HG03457 (cell line): ENCODE measurements at regions not wholly inside any gene's neighbourhood (a gene's known extent, or its start where the extent isn't known, plus 50 kb on each side); places are given as distances from the start of the nearest gene placed in this dataset.
"Not testable (repeated sequence)": the region's sequence is repeated elsewhere in the genome, so short reads cannot be mapped to it uniquely, and the experiment has no call there.

Source experiments
- ATAC-seq: cut with Tn5 transposase; IDR thresholded peaks from one replicate; pipeline ENCODE4 v1.9.1; 2021; ENCODE audit warnings: moderate number of reproducible peaks; ENCODE audit not compliant: unreplicated experiment

DNA sequence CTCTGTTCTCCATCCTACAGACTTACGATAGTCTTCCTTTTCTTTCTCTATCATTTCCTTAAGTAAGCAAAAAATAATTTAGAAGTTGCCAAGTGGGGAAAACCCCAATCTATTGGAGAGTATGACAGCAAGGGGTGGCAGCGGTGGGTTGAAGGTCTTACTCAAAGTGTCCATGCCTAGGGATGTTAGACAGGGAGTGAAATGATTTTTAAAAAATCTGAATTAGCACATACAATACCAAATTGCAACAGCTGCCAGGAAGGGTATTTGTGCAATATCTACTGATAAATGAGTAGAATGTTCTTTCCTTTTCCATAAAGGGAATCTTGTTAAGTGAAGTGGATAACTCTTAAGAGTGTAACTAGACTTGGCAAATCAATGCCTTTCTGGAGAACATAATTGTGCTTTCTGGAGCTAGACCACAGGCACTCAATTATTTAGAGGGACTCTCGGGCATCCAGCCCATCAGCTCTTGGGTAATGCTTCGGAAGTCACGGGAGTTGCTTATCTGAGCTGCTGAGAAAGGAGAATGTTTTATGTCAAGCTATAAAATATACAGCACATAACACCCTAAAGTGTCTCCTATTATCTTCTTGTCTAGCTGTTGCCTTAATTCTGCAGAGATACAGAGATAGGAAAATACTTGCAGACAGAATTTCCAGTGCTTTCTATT, 151.5 kb downstream of the KCNJ2 start:
- no peak for ATAC-seq

DNA sequence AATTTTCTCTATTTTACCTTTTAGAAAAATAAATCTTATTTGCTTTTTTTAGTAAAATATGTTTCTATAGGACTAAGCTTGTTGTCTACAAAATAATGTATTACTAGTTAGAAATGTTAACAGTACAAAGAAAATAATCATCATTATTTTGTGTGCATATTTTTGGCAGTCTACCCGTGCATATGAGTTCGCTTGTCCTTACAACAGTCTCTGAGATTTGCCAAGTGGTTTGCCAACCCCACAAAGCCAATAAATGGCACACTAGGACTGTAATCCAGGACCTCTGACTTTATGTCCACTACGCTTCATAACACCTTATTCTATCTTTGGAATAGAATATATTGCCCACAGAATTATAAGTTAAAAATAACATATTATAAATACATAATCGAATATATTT, 152.0 kb downstream of the KCNJ2 start:
- no peak for ATAC-seq

DNA sequence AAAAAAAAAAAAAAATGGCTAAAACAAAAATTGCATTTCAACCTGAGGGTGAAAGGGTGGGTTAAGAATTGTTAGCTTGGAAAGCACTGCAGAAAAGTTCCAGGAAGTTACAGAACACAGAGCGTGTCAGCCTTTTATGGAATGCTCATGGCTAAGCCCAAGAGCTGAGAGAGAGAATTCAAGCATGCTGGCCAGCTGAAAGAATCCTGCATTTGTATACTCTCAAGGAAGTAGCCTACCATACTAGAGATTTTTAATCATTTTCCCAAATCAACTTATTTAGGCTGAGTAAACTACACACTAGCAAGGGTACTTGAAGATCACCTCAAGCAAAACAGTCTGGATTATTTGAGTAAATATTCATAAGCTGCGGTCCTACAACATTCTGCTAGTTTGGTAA, 153.9 kb downstream of the KCNJ2 start:
- ATAC-seq = no peak

DNA sequence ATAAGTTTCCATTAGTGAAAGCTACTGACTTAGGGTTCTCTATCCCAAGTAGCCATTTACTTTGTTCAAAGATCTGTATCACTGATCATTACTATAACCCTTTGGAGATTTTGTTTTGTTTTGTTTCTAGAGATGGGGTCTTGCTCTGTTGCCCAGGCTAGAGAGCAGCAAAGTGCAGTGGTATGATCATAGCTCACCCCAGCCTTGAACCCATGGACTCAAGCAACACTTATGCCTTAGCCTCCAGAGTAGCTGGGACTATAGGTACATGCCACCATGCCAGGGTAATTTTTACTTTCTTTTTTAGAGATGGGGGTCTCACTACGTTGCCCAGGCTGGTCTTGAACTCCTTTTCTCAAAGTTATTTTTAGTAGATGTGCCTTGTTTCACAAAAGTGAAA, 154.7 kb downstream of the KCNJ2 start:
- ATAC-seq = no peak

DNA sequence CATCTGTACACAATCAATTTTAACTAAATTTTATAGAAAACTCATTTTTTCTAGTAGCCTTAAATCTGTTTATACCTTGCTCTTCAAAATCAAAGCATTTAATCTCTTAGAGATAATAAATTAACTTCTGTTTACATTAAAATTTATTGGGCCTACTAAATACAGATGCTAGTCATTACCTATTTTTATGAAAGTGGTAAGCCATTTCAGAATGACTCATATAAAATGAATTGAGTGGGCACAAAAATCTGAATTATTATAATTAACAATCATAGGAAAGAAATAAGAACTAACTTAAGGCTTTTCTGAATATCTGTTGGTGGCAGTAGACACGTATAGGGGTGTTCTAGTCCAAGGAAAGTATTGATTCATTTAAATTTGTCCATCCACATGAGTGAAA, 157.9 kb downstream of the KCNJ2 start:
- ATAC-seq = no peak

DNA sequence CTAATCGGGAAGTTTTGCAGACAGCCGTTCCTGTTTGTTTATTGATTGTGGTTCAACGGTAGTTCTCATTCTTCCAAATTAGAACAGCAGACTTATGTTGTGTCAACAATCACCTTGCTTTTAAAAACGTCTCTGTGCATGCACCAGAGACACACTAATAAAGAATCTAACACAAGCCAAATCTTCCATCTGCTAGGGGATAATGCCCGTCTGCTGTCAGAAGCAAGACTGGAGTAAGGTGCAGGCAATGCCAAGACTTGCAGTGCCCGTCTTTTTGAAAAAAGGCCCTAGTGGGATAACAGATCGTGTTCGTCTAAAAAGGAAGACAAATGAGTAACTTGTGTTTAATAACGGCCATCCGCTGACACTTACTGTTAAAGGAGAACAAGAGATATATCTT, 158.4 kb downstream of the KCNJ2 start:
- no peak for ATAC-seq

DNA sequence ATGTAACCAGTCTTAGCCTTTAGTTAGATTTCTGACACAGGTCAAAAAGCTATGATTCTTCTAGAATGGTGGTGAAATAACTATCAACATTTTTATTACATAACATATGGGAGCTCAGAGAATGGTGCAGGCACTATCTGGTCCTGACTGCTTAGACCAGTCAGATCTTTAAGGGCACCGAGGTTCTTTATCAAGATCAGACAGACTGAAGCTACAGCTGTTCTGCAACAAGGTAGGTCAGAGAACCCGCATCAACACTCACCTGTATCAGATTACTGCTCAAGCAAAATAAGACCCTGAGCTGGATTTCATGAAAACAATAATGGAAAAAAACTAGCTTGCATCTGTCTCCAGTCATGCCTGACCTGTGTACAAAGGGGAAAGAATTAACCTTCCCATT, 160.4 kb downstream of the KCNJ2 start:
- ATAC-seq = no peak

DNA sequence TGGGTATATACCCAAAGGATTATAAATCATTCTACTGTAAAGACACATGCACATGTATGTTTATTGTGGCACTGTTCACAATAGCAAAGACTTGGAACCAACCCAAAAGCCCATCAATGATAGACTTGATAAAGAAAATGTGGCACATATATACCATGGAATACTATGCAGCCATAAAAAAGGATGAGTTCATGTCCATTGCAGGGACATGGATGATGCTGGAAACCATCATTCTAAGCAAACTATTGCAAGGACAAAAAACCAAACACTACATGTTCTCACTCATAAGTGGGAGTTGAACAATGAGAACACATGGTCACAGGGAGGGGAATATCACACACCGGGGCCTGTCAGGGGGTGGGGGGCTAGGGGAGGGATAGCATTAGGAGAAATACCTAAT, 161.7 kb downstream of the KCNJ2 start:
- ATAC-seq = not testable (repeated sequence)

DNA sequence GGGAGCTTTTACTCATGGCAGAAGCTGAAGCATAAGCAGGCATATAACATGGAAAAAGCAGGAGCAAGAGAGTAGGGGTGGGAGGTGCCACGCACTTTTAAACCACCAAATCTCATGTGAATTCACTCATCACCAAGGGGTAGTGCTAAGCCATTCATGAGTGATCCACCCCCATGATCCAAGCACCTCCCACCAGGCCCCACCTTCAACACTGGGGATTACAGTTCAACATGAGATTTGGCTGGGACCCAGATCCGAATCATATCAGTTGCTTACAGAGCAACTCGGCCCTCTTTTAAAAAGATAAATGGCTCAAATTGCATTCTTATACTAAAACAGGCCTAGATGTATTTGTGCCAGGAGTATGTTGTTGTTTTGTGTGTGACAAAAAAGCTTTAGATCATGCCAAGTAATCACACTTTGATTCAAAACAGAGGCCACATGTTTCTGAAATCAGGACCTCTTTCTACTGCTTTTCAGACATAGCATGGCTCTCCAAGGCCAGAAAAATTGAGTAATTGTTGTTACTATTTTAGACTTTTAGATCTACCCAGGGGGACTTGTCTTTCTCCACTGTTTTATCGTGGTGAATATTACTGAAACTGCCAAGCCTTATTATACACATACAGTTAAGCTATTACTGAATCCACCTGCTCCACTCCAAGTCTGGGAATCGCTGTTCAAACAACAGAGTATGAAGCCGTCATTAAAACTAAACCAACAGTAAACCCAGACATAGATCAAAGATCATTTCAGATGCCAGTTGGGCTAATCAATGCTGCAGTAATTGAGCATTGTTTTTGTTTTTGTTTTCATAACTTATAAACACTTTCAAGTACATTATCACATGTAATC, 163.3 kb downstream of the KCNJ2 start:
- no peak for ATAC-seq

DNA sequence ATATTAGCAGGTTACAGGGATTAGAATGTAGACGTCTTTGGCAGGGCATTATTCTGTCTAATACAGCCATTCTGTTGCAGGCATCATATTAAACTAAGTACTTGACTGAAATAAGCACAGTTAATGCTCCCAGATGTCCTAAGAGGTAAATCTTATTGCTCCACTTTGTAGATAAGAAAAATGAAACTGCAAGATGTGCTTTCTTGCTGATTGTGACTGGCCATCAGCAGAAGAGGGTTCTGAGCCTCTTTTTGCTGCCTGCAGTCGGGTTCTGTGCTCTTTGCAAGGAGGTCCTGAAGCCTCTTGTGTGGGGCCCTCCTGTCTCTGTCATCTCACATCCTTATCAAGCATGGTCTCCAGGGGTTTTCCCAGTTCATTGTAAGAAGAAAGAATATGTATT, 167.1 kb downstream of the KCNJ2 start:
- ATAC-seq = no peak

DNA sequence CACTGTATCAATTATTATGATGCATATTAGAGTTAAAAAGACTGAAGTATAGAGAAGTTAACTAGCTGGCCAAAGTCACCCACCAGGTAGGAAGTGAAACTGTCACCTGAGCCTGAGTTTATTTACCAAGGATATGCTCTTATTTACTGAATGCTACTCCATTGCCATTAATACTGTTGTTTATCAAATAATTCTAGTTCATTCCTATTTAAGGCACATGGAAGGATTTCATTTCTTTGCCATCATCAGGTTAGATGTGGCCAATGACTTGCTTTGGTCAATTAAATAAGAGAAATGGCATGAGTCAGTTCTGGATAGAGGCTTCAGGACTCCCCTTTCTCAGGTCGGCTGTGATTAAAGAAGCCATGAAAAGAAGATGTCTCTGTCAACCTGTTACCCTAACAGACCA, 169.6 kb downstream of the KCNJ2 start:
- no peak for ATAC-seq

DNA sequence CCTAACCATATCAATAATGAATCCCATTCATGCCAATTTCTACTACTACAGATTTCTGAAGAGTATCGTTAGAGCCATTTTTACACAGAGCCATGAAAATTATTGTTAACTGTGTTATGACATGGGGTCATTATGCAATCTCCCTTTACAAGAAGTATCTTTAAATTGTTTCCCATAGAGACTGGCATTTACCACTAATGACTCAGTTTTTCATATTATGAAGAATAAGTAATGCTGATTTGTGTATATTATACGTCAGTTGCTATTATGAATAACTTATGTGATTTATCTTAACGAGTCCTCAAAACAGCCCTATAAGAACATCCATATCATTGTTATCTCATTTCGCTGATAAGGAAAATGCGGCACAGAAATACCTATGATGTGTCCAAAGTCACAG, 173.8 kb downstream of the KCNJ2 start:
- no peak for ATAC-seq

DNA sequence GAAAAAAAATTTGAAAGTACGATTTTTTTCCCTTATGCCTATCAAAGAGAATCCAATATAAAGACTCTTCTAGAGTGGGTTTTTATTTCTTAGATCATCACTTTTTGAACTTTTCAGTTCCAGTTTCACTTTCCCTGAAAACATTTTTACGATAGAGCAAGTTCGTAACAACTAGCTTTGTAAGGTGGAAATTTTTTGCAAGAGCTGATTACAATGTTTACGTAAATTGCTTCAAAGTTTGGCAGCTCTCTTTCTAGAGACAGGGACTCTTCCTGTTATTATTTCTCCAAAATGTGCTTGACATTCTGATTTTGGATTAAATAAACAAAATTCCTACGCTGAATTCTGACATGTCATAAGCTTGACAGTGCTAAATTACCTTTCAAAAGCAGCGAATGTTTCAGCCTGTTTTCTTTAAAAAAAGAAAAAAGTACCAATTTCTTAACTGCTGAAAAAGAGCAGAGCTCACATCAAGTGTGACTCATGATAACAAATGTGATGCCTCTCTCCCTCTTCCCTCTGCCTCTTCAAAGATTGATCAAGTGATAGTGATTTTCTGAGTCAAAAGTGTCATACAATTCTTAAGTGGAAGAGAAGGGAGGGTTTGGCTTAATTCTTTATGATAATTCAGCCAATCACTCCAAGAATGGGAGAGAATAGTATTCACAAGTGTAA, 175.2 kb downstream of the KCNJ2 start:
- ATAC-seq = no peak

DNA sequence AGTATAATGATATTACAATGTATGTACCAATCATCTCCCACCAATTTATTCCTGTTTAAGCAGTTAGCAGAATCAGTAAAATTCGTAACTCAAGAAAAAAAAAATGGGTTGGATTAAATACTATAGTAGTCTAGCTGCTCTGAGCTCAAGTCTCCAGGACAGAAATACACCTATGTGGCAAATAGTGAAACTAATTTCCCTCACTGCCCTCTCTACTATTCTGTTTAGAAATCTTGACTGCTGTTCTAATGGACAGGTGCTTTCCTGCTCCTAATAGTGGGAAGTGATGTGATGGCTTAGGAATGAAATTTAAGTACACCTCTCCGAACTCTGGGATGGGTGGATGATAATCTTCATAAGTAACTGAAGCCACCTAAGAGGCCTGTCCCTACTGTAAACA, 175.7 kb downstream of the KCNJ2 start:
- ATAC-seq = no peak

DNA sequence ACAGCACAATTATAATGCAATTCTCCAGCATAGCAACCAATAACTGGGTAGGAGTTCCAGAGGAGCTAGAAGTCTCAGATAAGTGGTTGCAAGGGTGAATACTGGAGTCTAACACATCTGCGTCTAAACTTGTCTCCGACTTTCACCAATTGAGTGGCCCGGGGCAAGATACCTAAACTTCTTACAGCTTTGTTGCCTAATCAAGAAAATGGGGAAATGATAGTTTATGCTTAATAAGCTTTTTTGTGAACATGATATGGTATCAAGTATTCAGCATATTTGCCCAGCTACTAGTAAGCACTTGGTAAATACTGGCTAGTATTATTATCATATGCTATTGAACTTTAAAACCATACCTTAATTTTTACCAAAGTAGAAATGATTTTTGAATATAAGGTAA, 183.5 kb downstream of the KCNJ2 start:
- ATAC-seq = no peak

DNA sequence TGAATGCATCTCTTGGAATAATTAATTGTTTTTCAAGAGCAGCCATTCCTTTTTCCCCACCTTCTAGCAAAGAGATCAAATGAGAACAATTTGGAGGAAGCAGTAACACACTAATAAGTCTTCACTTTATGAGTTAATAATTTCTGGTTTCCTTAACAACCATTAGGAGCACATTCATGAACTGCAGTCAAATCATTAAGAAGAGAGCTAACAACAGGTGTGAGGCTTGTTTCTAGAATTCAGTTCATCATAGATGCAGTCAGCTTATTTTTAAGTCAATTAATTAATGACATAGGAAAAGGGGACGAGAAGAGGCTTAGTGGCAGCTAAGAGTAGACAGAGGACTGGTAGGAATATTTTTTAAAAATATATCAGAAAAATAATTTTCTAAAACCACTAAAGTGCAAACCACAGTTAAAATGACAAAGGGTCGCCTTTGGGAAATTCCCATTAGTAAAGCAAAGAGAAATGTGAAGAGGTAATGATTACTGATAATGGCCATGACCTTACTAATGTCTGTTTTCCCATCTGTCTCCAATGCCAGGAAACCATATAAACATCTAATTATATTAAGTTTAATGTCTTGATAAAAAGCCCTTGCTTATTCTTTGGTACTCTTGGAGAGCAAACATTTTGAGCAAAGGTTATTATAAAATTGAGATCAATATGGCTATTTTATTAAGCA, 184.2 kb downstream of the KCNJ2 start:
- peak; percentile 76 for ATAC-seq

DNA sequence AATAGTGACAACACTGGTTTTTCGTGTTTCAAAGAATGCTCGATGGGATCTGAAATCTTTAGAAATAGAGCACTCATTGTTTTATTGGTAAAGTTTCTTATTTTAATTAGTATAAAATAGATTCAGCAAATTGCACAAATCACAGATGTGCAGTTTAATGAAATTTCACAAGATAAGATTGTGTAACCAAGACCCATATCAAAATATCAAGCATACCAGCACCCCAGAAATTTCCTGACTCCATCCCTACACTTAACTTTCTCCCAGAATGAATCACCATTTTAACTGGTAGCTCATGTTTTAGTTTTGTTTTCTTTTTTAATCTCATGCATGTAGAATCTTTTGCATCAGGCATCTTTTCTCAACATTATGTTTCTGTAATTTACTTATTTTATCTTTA, 185.9 kb downstream of the KCNJ2 start:
- no peak for ATAC-seq

DNA sequence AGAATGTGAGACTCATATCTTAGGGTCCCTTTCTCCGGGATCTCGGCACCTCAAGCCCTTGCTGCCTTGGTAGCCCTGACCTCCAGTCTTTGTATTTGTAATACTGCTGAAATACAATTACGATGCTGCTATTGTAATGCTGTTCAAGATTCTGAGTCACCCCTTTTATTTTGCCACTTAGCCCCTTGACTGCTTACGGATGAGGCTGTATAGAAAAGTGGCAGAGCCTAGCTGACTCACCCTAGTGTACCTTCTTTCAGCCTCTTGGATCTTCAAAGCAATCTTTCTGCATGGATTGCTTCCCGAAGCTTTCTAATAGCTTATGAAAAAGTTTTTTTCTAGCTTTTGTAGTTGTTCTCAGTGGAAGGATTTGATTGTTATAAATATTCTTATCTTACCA, 187.9 kb downstream of the KCNJ2 start:
- no peak for ATAC-seq

DNA sequence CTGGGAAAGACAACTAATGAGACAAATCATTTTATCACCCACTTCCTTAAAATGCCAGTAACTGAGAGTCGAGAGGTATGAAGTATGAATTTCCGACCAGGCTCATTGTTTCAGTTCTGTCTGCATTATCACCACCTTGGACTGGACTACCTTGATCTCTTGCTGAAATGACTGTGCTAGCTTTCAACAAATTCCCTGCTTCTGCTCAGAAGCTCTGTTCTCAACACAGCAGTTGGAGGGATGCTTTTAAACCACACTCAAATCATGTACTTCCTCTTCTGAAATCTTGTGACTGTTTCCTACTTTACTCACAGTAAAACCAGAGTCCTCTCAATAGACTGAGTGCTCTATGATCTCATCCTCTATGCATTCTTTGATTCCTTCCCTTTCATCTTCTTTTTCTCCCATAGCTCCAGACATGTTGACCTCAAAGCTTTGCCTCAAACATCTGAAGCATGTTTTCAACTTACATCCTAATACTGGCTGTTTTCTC, 195.8 kb downstream of the KCNJ2 start:
- ATAC-seq = peak; percentile 84

DNA sequence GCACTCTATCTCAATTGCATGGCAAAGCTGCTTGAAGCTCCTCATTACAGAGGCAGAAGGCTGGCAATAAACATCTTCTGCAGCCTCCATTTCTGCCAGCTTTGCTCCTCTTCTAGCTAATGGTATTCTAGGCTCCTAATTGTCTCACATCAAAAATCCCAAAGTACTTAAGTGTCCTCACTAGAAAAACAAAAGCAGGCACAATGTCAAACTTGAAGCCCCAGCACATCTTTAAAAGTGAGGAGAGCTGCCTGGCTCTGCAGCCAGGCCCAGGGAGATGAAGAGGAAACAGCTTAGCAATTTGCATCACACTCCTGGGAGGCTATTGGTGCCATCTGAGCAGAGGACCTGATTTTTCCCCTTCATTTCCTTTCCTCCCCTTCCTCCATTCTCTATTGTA, 197.1 kb downstream of the KCNJ2 start:
- no peak for ATAC-seq

DNA sequence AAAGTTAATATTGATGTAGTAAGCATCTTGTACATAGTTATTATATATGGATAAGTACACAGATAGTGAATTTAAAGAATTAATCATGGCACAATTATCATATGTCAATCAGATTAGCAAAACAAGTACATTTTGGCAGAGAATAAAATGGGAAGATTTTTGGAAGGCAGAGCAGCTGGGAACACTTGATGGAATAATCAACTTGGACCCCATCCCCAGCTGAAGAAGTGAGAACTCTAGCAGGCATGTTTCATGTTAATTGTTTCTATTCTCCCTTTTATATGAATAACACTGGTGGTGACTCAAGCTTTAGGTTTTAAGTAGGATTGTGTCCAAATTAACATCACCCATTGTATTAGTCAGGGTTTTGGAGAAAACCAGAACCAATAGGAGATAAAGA, 198.7 kb downstream of the KCNJ2 start:
- ATAC-seq = no peak
